H54 (cell line): ENCODE measurements at regions not wholly inside any gene's neighbourhood (a gene's known extent, or its start where the extent isn't known, plus 50 kb on each side); places are given as distances from the start of the nearest gene placed in this dataset.
A peak's percentile ranks its signal among the peaks of the same experiment; 100 is the strongest.

ENCODE experiments used
- DNase-seq: peaks from one replicate; pipeline ENCODE4 v3.0.0; 2011; ENCODE audit warnings: low spot score, mixed read lengths; ENCODE audit not compliant: insufficient read length
- FAIRE-seq: peaks from 3 replicates; lab custom pipeline; 2011; peaks lifted over from hg19 to GRCh38; lab: Jason Lieb, UNC
- POLR2A ChIP-seq: IDR thresholded peaks from 2 replicates; pipeline ENCODE4 v1.6.1; 2011; ENCODE audit warnings: low read depth, mild to moderate bottlenecking, low read length

DNA sequence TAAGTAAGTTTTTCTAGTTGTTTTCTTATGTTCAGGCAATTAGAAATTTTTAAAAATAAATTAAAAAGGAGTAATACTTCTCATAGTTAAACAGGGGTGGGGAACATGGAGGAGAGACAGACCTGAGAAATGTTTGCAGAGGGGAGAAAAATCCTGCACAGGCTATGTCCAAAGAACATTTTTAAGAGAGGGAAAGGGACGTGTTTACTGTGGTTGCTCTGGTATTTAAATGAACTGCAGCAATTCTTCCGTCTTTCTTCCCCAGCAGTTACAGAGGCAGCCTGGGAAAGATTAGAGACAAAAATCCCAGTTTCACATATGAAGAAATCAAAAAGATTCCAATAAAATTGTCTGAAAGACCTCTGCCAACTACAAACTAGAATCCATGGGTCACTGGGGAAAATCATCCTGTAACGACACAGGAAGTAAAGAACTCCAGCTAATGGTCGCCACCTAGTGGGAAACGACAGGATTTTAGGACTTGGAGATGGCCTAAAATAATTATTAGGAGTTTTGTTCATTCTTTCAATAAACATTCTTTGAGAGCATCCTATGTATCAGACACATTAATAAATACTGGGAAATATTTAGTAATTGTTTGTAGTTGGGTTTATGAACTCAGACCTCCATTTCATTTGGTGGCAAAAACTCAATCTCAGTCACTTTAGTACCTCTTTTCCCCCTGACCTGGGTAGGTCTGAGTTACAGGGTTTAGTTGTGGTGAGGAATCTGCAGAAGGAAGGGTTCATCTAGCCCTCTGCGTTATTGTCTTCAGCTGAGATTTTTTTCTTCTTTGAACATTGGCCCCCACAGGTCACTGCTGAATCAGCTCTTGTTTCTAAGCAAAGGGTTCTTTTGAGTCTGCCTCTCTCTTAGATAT lies 69.9 kb upstream of the GOLIM4 start:
- no peak for TF ChIP-seq POLR2A
- DNase-seq (peak; percentile 6), FAIRE-seq (peak; percentile 95)

DNA sequence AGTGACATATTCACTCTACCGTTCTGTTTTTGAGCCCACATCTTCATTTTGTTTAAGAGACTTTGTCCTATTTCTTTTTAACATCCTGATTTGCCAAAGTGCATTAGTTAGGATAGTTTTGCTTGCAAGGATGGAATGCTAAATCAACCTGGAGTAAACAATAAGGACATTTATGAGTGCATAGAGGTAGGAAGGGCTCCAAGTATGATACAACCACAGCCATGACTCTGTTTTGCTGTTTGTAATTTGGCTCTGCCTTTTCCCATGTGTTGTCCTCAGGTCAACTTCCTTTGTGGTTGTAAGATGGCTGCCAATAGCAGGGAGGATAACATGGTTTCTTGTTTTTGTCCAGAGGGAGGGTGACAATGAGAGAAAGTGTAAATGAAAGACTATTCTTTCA lies 66.4 kb upstream of the GOLIM4 start:
- no peak for TF ChIP-seq POLR2A
- DNase-seq (no peak), FAIRE-seq (no peak)

DNA sequence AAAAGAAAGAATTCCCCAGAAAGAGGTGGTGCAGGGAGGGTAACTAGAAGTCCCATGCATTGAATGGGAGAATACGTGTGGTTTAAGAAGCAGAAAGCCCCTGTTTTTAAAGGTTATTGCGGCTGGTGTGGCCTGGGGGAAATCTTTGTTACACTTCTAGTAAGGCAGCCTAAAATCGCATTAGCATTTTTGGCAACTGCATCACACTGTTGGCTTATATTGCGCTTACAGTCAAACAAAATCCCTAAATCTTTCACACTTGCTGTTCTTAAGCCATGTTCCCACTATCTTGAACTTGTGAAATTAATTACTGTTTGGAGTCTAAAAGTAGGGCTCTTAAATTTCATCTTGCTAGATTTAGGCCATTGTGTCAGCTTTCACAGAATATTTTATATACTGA lies 66.0 kb upstream of the GOLIM4 start:
- FAIRE-seq (no peak), DNase-seq (no peak)
- no peak for TF ChIP-seq POLR2A

DNA sequence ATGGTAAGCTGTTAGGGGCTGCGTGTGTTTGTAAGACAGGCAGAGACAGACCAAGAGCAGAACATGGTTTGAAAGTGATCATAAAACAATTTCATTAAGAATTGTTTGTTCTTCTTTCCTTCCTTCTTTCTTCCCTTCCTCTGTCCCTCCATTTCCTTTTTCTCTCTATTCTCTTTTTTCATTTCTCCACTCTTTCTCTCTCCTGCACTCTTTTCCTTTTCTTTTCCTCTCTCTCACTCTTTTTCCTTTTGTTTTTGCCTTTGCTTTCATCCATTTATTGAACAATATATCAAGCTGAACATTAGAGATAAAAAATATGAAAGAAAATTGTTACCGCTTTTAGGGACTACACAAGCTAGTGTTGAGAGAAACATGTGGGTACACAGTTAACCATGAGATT lies 62.2 kb upstream of the GOLIM4 start:
- DNase-seq = no peak
- no peak for TF ChIP-seq POLR2A

DNA sequence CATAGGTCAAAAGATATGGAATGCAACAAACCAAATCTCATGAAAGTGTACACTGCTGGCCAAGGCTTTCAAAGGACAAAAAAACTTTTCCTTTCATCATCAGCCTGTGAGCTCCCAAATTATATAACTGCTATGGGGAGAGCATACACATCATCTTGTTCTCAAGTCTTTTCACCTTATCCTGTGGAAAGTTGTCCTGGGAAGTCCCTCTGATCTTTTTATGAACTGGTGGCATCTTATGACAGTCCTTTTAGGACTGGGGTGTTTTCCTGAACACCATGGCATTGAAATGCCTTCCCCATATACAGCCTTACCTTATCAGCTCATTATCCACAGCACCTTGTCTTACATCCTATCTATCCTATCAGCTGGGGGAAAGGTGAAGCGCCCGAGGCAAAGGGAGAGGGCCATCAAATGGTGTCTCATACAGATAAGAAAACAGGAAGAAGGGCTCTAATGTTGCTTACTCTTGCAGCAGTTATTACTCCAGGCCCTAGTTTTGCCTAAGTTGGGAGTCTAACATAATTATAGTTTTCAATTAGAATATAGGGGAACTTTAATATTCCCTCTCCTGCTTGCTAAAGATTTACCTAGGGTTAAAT lies 61.5 kb upstream of the GOLIM4 start:
- no peak for DNase-seq
- TF ChIP-seq POLR2A = no peak
- FAIRE-seq = no peak

More for the DNA sequence above, 62.2 kb upstream of the GOLIM4 start:
- no peak for FAIRE-seq

DNA sequence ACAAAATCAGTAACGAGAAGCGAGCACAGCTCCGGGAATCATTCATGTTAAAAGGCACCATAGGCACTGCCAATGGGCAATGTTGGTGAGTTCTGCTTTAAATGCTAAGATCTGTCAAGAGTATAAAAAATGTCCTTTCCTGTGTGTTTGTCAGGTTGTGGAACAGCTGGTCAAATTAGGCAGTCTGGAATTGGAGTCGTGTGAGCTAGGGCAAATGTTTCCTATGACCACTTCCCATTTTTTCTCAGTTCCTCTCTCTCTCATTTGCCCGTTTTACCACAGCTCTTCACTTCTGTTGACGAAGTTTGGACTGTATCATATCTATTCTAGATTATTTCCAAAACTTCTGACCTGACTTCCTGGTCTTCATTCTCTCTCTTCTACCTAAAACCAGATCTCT lies 60.8 kb upstream of the GOLIM4 start:
- no peak for TF ChIP-seq POLR2A
- DNase-seq (no peak), FAIRE-seq (no peak)

DNA sequence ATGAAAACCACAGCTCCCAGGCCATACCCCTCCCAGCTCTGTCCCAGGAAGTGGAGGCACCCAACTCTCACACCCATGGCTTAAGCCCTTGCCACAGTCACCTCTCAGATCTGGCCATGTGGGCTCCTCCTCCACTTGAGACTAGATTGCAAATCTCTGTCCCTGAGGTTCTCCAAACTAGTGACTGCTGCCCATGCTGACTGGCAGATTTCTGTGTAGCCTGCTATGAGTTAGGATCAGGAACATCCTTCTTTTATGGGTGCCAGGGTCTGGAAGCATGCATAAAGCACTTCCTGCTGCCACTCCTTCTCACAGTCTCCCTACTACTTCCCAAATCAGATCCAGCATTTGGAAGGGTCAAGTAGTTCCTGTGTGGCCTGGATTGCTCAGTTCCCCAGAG lies 59.6 kb upstream of the GOLIM4 start:
- DNase-seq (no peak), FAIRE-seq (no peak)
- no peak for TF ChIP-seq POLR2A

DNA sequence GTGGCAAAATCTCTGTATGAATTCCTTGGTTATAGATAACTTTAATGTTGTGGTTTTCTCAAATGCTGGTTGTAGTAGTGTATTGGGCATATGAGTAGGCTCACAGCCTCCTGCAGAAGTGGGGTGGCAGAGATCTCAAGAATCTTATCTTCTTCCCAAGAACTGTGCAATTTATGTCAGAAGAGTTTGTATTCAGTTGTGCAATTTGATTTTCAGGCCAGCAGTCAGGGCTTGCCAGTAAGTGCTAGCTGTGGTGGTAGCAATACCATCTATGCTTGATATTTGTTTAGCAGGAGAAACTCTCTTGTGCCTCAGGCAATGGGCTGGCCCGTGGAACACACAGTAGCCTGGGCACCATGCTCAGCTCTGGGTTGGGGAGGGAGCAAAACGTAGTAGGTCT lies 58.4 kb upstream of the GOLIM4 start:
- no peak for DNase-seq
- no peak for TF ChIP-seq POLR2A
- no peak for FAIRE-seq

DNA sequence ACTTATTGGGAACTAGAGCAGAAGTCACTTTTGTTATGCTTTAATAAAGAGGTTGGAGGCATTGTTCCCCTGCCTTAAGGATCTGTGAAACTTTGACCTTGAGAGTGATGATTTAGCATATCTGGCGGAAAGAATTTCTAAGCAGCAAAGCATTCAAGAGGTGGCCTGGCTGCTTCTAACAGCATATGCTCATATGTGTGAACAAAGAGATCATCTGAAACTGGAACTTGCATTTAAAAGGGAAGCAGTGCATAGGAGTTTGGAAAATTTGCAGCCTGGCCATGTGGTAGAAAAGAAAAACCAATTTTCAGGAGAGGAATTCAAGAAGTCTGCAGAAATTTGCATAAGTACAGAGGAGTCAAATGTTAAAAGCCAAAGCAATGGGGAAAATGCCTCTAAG lies 56.4 kb upstream of the GOLIM4 start:
- DNase-seq = no peak
- no peak for TF ChIP-seq POLR2A
- FAIRE-seq = no peak
